A549 (cell line): ENCODE measurements at regions not wholly inside any gene's neighbourhood (a gene's known extent, or its start where the extent isn't known, plus 50 kb on each side); places are given as distances from the start of the nearest gene placed in this dataset.

Experiments
- ZSCAN20 ChIP-seq: fragments of 250-450 bp; sonication (Bioruptor Pico); IDR thresholded peaks from 2 replicates; pipeline ENCODE4 v1.8.0; 2022; ENCODE audit warnings: mild to moderate bottlenecking, moderate library complexity
- TF ChIP-seq, protein P1 (sequence below): fragments of >200 bp; sonication (Bioruptor Twin); formaldehyde crosslinking; IDR thresholded peaks from 3 replicates; pipeline ENCODE4 v1.5.1; 2016

DNA sequence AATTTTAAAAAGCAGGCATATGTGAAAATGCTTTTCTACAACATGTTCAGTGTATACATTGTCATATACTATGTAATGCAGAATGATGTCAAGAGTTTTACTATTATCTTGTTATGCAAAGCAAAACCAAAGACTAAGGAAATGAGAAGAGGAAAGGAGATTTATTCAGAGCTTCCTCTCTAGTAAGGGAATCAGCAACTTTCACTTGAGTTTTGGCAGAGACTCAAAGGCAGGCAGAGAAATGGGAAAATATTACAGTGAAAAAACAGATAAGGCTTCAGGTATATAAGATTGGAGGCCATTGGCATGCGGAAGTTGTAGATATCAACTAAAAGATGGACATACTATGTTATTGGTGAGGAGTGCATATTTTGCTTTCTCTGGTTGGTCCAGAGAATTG, 512.0 kb upstream of the PCDH20 start:
- TF ChIP-seq, protein P1, sequence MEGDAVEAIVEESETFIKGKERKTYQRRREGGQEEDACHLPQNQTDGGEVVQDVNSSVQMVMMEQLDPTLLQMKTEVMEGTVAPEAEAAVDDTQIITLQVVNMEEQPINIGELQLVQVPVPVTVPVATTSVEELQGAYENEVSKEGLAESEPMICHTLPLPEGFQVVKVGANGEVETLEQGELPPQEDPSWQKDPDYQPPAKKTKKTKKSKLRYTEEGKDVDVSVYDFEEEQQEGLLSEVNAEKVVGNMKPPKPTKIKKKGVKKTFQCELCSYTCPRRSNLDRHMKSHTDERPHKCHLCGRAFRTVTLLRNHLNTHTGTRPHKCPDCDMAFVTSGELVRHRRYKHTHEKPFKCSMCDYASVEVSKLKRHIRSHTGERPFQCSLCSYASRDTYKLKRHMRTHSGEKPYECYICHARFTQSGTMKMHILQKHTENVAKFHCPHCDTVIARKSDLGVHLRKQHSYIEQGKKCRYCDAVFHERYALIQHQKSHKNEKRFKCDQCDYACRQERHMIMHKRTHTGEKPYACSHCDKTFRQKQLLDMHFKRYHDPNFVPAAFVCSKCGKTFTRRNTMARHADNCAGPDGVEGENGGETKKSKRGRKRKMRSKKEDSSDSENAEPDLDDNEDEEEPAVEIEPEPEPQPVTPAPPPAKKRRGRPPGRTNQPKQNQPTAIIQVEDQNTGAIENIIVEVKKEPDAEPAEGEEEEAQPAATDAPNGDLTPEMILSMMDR = no peak
- no peak for TF ChIP-seq ZSCAN20 (CRISPR knock-in tag)
